LNCAP (cell line): ENCODE measurements at regions not wholly inside any gene's neighbourhood (a gene's known extent, or its start where the extent isn't known, plus 50 kb on each side); places are given as distances from the start of the nearest gene placed in this dataset.

Experiments
- TF ChIP-seq, protein P1 (sequence below): fragments of 450-650 bp; IDR thresholded peaks from 2 replicates; pipeline ENCODE4 v1.5.1; 2017; ENCODE audit warnings: mild to moderate bottlenecking

DNA sequence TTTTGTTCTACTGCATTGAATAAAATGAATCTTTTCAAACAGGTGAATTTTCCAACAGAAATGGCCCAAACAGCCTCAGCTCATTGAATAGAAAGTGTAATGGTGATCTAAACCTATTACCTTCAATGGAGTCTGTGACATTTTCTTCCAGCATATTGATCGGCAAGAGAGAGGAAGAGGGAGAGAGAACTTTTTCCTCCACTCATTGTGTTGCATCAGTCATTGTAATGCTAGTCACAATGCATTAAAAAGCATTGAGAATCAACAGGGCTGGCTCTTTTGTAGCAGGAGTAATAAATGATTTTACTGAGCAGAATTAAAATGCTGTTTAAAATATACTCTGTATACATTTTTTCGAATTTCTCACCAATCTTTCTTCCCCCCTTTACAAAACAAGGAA is 1794.5 kb upstream of the CELF4 start:
- TF ChIP-seq, protein P1, sequence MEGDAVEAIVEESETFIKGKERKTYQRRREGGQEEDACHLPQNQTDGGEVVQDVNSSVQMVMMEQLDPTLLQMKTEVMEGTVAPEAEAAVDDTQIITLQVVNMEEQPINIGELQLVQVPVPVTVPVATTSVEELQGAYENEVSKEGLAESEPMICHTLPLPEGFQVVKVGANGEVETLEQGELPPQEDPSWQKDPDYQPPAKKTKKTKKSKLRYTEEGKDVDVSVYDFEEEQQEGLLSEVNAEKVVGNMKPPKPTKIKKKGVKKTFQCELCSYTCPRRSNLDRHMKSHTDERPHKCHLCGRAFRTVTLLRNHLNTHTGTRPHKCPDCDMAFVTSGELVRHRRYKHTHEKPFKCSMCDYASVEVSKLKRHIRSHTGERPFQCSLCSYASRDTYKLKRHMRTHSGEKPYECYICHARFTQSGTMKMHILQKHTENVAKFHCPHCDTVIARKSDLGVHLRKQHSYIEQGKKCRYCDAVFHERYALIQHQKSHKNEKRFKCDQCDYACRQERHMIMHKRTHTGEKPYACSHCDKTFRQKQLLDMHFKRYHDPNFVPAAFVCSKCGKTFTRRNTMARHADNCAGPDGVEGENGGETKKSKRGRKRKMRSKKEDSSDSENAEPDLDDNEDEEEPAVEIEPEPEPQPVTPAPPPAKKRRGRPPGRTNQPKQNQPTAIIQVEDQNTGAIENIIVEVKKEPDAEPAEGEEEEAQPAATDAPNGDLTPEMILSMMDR: no peak

DNA sequence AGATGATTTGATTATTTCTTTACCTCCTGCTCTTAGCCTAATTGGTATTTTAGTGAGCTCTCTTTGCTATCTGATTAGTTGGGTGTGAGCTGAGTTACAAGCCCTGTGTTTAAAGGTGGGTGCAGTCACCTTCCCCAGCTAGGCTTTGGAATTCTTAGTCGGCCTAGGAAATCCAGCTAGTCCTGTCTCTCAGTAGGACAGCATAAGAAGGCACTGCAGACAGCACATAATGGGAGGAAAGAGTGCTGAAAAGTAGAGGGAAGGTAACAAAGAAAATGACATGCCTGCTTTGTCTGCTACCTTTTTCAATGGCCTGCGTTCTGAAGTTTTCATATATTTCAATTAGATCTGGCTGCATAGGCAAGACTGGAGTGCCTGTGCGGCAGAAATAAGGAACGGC is 1794.0 kb upstream of the CELF4 start:
- TF ChIP-seq, protein P1: no peak

GRCh38 chr18:39350945-39351344 is 1785.3 kb upstream of the CELF4 start:
- TF ChIP-seq, protein P1: no peak

GRCh38 chr18:39349801-39350200 is 1784.2 kb upstream of the CELF4 start:
- TF ChIP-seq, protein P1: no peak

DNA sequence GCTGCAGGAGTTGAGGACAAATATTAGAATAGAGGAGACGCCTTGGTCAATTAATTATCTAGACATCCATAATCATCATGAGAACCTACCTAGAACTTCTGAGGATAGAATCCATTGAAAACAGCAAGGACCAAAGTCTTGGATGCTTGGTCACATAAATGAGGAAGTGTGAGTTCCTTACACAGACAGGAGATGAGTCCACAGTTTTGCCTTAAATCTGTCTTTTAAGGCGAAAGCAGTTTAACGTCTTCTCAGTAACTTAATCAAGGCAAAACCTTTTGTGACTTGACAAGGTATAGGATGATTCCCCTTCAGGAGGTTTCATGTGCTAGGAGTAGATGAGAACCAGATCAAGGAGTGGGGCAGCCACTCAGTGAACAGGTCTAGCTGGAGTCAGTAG is 1783.2 kb upstream of the CELF4 start:
- TF ChIP-seq, protein P1: no peak

DNA sequence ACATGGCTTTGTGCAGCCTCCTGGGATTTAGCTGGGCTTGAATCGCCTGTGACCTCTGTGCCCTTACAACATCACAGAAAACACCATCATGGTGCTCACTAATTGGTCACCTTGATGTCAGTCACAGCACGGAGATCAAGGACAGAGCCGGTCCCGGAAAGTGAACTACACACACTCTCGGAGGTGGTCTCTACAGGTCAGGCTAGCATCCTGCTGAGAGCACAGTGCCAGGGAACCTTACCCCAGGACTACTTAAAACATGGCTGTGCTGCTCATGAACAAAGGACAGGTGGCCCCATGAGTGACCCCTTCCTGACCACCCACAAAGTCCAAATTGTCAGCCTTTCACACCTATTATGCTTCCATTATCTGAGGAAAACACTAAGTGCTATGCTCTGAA is 1782.1 kb upstream of the CELF4 start:
- TF ChIP-seq, protein P1: no peak

- TF ChIP-seq, protein P1: no peak
Measured at GRCh38 chr18:39346916-39347315, 1781.3 kb upstream of the CELF4 start.

GRCh38 chr18:39345321-39345720 is 1779.7 kb upstream of the CELF4 start:
- TF ChIP-seq, protein P1: no peak
